ENCODE measurements at regions not wholly inside any gene's neighbourhood (a gene's known extent, or its start where the extent isn't known, plus 50 kb on each side); places are given as distances from the start of the nearest gene placed in this dataset.

DNA sequence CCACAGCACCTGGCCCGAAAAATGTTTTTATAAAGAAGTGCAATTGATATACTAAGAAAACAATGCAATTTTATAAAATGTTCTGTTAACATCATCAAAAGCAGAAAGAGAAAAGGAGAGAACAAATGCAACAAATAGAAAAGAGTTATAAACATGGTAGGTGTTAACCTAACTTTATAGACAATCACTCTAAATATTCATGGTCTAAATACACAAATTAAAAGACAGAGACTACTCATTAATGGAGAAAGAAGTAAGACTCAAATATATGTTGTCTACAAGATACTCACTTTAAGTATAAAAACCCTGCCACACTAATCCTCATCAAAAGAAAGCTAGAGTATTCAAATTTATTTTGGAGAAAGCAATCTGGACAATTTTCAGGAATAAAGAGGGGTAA lies 425.3 kb upstream of the ANKRD30A start:
- DNase-seq (ENCODE audit: low read depth) = no peak

DNA sequence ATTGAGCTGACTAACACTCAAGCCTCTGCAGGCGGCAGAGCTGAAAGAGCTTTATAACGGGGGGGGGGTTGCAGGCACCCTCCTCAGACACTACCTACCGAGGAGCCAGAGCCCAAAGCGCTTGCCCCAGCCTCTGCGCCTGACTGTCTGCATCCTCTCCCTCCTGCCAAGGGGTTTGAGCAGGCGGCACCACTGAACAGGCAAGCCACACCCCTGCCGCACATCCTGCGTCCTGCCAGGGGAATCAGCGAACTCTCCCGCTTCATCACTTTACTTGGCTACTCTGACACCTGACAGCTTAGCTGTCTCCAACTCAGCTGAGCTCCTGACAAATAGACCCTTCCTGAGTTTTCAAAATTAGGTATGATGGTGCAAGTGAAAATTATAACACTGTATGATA lies 432.6 kb upstream of the ANKRD30A start:
- DNase-seq (ENCODE audit: low read depth) = no peak

GRCh38 chr10:36688717-36689116 lies 436.7 kb upstream of the ANKRD30A start:
- DNase-seq (ENCODE audit: low read depth) = no peak

DNA sequence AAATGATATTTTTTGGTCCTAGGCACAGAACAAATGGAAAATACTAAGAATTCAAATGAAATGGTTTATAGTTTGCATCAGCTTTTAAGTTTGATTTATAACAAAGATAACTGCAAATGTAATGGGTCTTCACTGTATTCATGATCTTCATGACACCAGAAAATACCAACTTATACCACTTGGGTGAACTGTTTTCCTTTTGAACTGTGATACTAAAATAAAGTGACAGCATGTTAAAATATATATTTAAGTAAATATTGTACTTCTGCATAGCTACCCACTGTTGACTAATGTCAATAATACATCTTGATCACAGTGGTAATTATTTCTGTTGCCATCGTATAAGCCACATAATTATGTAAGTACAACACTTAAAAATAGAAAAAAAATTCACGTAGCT lies 442.0 kb upstream of the ANKRD30A start:
- no peak for DNase-seq (ENCODE audit: low read depth)

- no peak for DNase-seq (ENCODE audit: low read depth)
Observed at GRCh38 chr10:36681751-36682632, 443.4 kb upstream of the ANKRD30A start.

DNA sequence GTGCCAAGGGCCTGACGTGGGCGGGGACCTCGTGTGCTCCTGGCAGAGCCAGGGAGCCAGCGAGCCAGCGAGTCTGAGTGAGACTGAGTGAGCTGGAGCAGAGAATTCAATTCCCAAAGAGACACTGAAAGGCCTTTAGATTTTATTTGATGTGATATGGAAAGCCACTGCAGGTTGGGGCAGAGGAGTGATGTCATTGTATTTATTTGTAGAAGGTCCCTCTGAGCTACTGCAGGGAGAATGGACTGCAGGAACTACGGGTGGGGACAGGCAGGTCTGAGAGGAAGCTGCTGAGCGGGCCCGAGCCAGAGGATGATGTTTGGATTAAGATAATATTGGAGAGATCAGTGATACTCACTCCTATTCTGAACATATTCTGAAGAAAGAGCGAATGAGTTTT lies 445.8 kb upstream of the ANKRD30A start:
- DNase-seq (ENCODE audit: low read depth) = no peak

DNA sequence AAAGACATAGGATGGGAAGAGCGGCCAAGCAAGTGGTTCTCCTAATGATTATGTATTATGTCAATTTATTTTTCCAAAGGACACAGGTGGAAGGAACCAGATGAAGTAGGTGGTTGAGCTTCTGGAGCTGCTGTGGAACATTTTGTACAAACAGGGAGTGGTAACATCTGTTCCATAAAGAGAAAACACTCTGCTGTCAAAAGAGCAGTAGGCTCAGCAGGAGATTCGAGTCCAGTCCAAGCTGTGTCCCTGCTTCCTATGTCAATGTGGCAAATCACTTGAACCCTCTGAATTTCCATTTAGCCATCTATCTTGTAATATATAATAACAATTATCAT lies 448.0 kb upstream of the ANKRD30A start:
- no peak for DNase-seq (ENCODE audit: low read depth)

DNA sequence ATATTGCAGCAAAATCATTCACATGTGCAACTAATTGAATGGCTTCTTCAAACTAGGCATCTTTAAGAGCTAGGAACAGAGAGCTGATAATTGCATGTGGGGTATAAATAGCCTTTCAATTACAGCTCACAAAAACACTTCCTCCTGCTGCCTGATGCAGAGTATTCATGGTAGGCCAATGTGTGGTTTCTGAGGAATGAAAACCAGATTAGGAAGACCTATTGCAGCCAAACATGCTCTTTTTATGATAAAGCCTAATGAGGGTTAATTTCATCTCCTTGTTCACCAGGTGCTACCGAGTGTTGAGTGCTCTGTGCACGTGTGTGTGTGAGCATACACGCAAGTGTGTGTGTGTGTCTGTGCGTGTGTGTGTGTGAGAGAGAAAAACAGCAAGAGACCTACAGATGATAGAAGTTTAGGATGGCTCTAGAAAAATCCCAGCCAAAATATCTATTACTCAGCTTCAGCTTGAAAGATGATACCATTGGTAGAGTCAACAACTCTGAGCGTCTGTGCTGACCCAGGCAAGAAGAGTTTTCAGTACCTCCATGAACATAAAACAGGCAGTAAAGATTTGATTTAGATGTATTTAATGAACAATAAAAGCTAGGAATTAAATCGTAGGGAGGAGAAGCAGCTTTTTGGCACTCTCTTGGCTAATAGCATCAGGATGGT lies 448.5 kb upstream of the ANKRD30A start:
- peak; percentile 80 for DNase-seq (ENCODE audit: low read depth)

- DNase-seq (ENCODE audit: low read depth) = no peak
Observed at GRCh38 chr10:36676321-36676720, 449.1 kb upstream of the ANKRD30A start.

GRCh38 chr10:36675458-36675880 lies 449.9 kb upstream of the ANKRD30A start:
- peak; percentile 91 for DNase-seq (ENCODE audit: low read depth)

- peak; percentile 85 for DNase-seq (ENCODE audit: low read depth)
Observed at GRCh38 chr10:36671607-36672006, 453.8 kb upstream of the ANKRD30A start.

DNA sequence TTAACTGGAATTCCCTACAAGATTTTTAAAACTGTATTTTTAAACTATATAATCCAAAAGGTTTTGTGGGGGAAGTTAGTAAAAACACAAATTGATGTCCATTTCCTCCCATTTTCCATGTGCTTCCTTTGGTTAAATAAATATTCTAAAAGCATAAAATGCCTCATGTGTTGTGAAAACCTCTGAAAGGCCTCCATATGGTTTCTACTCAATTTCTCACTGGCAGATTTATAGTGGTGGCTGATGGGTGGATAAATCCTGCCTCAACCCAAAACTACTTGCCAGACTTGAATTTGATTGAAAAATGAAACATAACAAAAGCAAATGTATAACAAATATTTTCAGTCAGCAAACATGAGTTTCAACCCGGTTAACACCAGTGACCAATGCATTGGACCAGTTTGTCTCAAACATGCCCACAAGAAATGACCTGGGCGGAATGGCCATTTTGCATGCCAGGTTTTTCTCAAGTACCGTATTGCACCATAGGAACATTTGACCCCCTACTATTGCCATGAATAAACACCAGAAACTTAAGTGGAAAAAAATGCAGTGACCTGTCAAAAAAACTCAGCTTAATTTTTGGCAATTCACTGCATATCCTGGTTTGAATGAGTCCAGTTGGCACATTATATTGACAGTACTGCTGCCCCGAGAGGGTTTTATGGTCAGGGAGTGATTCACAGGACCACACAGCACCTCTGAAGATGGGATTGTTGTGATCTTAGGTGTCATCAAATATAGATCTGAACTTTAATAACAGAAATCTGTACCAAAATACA lies 454.6 kb upstream of the ANKRD30A start:
- peak; percentile 36 for DNase-seq (ENCODE audit: low read depth)

DNA sequence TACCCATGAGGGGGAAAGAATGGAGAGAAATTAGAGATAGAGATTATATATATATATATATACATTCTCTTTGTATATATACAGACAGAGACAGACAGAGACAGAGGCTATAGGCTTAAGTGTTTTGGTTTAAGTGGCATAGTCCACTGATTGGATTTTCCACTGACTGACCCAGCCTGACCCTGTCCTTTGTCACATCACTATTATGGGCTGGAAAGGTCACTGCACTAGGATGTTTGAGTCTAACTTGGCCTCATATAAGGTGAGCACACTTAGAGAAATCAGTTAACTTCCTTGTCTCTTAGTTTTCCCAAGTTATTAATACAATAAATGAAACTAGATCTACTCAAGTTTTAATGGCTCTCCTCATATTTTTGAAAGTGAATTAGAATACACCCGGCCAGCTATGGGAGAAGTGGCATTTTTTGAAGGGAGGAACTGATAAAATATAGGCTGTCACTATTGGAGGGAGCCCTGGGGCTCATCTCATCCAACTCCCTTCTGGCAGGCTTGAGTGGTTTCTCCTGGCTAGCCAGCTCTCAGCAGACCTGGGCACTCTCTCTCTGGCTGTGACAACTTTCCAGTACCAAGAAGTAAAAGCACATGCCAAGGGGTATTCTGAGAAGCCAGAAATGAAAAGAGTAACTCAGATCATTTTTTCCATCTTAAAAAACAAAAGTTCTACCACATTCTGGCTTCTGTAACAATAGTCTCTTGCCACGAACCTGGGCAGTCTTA lies 455.6 kb upstream of the ANKRD30A start:
- DNase-seq (ENCODE audit: low read depth) = no peak

- DNase-seq (ENCODE audit: low read depth) = peak; percentile 48
Observed at GRCh38 chr10:36666451-36666850, 458.9 kb upstream of the ANKRD30A start.

- DNase-seq (ENCODE audit: low read depth) = no peak
Observed at GRCh38 chr10:36662571-36662970, 462.8 kb upstream of the ANKRD30A start.

GRCh38 chr10:36650274-36650673 lies 475.1 kb upstream of the ANKRD30A start:
- DNase-seq (ENCODE audit: low read depth) = no peak

DNA sequence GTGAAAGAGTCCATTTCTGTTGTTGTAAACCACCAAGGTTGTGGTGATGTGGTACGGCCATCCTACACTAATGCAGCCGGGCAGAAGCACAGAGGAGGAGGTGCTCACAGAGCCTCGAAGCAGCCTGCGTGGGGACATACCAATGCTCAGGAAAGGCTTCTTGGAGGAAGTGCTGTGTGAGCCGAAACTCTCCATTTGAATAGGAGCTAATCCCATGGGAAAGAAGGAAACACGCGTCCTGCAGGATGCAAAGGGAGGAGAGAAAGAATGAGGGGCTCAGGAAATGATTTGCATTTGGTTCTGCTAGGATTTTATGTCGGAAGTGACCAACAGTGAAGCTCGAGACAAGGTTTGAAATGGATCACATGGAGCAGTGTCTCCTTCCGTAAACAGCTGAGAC lies 477.9 kb upstream of the ANKRD30A start:
- DNase-seq (ENCODE audit: low read depth) = no peak

DNA sequence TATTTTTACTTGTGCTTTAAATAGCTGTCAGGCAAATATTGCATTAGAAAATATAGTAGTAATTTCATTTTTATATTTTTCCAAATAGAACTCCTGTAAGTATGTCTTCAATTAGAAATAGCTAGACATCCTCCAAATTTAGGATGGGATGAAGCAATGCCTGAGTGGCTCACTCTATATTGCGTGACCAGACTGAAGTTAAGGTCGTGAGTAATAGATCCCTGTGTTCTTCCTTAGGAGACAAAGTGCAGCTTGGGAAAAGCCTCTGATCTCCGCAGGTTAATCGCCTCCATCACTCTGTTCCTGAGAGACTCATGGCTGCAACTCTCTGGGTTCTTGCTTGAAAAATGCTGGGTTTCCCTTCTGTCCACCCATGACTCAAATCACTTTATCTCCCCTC lies 484.8 kb upstream of the ANKRD30A start:
- DNase-seq (ENCODE audit: low read depth) = no peak

- no peak for DNase-seq (ENCODE audit: low read depth)
Observed at GRCh38 chr10:36638462-36639155, 486.8 kb upstream of the ANKRD30A start.

- DNase-seq (ENCODE audit: low read depth) = no peak
Observed at GRCh38 chr10:36636879-36637278, 488.5 kb upstream of the ANKRD30A start.

DNA sequence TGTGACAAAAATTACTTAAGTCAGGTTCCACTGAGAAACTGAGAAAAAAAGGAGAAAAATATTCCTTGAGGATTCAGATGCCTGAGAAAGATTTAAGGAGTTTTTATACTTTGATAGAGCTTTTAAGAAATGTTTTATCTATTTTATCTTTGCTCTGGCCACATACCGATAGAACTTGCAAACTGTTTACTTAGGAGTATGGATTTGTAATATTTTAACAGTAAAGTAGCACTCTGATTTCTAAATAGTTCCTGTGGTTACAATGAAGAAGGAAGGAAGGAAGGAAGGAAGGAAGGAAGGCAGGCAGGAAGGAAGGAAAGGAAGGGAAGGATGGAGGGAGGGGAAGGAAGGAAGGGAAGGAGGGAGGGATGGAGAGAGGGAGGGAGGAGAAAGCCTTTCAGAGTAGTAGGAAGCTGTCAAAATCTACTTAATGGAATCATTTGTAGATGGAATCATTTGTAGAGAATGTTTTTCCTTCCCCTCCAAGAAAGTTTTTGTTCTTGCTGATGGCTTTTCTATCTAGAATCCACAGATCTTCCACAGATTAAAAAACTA lies 489.0 kb upstream of the ANKRD30A start:
- no peak for DNase-seq (ENCODE audit: low read depth)
